OCI-LY1 (cell line): ENCODE measurements at regions not wholly inside any gene's neighbourhood (a gene's known extent, or its start where the extent isn't known, plus 50 kb on each side); places are given as distances from the start of the nearest gene placed in this dataset.
"Not testable (repeated sequence)": the region's sequence is repeated elsewhere in the genome, so short reads cannot be mapped to it uniquely, and the experiment has no call there.

Experiments used
- H2AFZ ChIP-seq: fragments of 200-600 bp; sonication (generic), shearing (Covaris generic); 2 replicates; pipeline ENCODE4 v1.6.0; 2014; ENCODE audit warnings: antibody characterized with exemption, mild to moderate bottlenecking, low read length
- H3F3A ChIP-seq: fragments of 200-600 bp; sonication (generic), shearing (Covaris generic); 2 replicates; pipeline ENCODE4 v1.6.0; 2014; ENCODE audit warnings: mild to moderate bottlenecking, antibody characterized with exemption, low read length, moderate library complexity; ENCODE audit not compliant: insufficient read depth
- H3K27ac ChIP-seq: fragments of 200-600 bp; sonication (generic); 2 replicates; pipeline ENCODE4 v1.5.1; 2014; ENCODE audit warnings: low read length, mixed run types, mild to moderate bottlenecking, low read depth; ENCODE audit not compliant: poor library complexity, severe bottlenecking
- H3K27me3 ChIP-seq: fragments of 200-600 bp; sonication (generic); 2 replicates; pipeline ENCODE4 v1.6.0; 2014; ENCODE audit warnings: antibody characterized with exemption, mild to moderate bottlenecking, low read length, moderate library complexity; ENCODE audit not compliant: insufficient read depth
- H3K36me3 ChIP-seq: fragments of 200-600 bp; sonication (generic); 2 replicates; pipeline ENCODE4 v1.6.1; 2014; ENCODE audit warnings: mild to moderate bottlenecking, antibody characterized with exemption, low read length, moderate library complexity, mixed read lengths; ENCODE audit not compliant: insufficient read depth
- H3K4me1 ChIP-seq: fragments of 200-600 bp; sonication (generic); 2 replicates; pipeline ENCODE4 v1.5.1; 2014; ENCODE audit warnings: mild to moderate bottlenecking, low read length, moderate library complexity; ENCODE audit not compliant: insufficient read depth, severe bottlenecking
- H3K4me2 ChIP-seq: fragments of 200-600 bp; sonication (generic), shearing (Covaris generic); 2 replicates; pipeline ENCODE4 v1.6.1; 2014; ENCODE audit warnings: low read length
- H3K4me3 ChIP-seq: fragments of 200-600 bp; sonication (generic); 2 replicates; pipeline ENCODE4 v1.5.1; 2014; ENCODE audit warnings: low read length, low read depth, mild to moderate bottlenecking, mixed read lengths; ENCODE audit not compliant: poor library complexity, severe bottlenecking
- H3K79me2 ChIP-seq: fragments of 200-600 bp; shearing (Covaris generic); 2 replicates; pipeline ENCODE4 v1.6.1; 2016; ENCODE audit warnings: mixed run types, low read length, mixed read lengths; ENCODE audit not compliant: insufficient read depth
- H3K9ac ChIP-seq: fragments of 200-600 bp; sonication (generic), shearing (Covaris generic); 2 replicates; pipeline ENCODE4 v1.6.1; 2014; ENCODE audit warnings: mild to moderate bottlenecking, low read length, mixed read lengths
- H3K9me2 ChIP-seq: fragments of 200-600 bp; sonication (generic), shearing (Covaris generic); 2 replicates; pipeline ENCODE4 v1.6.1; 2014; ENCODE audit warnings: low read depth, mild to moderate bottlenecking, low read length, mixed read lengths
- H3K9me3 ChIP-seq: fragments of 200-600 bp; shearing (Covaris generic); 2 replicates; pipeline ENCODE4 v1.6.1; 2014; ENCODE audit warnings: low read length, mixed read lengths
- H4K20me1 ChIP-seq: fragments of 200-600 bp; sonication (generic), shearing (Covaris generic); 2 replicates; pipeline ENCODE4 v1.6.0; 2016; ENCODE audit warnings: mild to moderate bottlenecking, low read length; ENCODE audit not compliant: insufficient read depth
- EZH2 ChIP-seq: fragments of 200-600 bp; sonication (generic), shearing (Covaris generic); IDR thresholded peaks from 2 replicates; pipeline ENCODE4 v1.8.0; 2017; ENCODE audit warnings: borderline replicate concordance, mixed run types, mild to moderate bottlenecking, antibody characterized with exemption, low read length, moderate library complexity, mixed read lengths
- TF ChIP-seq, protein P1 (sequence below): fragments of 200-600 bp; sonication (generic), shearing (Covaris generic); IDR thresholded peaks from 2 replicates; pipeline ENCODE4 v1.5.1; 2017; ENCODE audit warnings: mild to moderate bottlenecking, antibody characterized with exemption, low read length, moderate library complexity, mixed read lengths

- H2AFZ ChIP-seq = no peak overlapping the region
- H3K4me1 ChIP-seq = no peaks in the 10 kb centered on the region
- no peak overlapping the region for H3K4me3 ChIP-seq
- no peaks in the 10 kb centered on the region for H3K79me2 ChIP-seq
- H3K9me2 ChIP-seq = no peaks in the 10 kb centered on the region
- no peak overlapping the region for H3K27ac ChIP-seq
- no peaks in the 10 kb centered on the region for H3F3A ChIP-seq
- H3K9ac ChIP-seq = no peak overlapping the region
- TF ChIP-seq, protein P1, sequence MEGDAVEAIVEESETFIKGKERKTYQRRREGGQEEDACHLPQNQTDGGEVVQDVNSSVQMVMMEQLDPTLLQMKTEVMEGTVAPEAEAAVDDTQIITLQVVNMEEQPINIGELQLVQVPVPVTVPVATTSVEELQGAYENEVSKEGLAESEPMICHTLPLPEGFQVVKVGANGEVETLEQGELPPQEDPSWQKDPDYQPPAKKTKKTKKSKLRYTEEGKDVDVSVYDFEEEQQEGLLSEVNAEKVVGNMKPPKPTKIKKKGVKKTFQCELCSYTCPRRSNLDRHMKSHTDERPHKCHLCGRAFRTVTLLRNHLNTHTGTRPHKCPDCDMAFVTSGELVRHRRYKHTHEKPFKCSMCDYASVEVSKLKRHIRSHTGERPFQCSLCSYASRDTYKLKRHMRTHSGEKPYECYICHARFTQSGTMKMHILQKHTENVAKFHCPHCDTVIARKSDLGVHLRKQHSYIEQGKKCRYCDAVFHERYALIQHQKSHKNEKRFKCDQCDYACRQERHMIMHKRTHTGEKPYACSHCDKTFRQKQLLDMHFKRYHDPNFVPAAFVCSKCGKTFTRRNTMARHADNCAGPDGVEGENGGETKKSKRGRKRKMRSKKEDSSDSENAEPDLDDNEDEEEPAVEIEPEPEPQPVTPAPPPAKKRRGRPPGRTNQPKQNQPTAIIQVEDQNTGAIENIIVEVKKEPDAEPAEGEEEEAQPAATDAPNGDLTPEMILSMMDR = no peak
- no peak for TF ChIP-seq EZH2
- H3K27me3 ChIP-seq = no peaks in the 10 kb centered on the region
- H3K9me3 ChIP-seq = no peaks in the 10 kb centered on the region
- no peaks in the 10 kb centered on the region for H3K36me3 ChIP-seq
- no peak overlapping the region for H3K4me2 ChIP-seq
- H4K20me1 ChIP-seq = no peaks in the 10 kb centered on the region
Observed at GRCh38 chr10:123393170-123393569, 239.0 kb downstream of the BUB3 start.

GRCh38 chr10:123394382-123394781, 240.2 kb downstream of the BUB3 start:
- H3K27ac ChIP-seq = no peak overlapping the region
- no peaks in the 10 kb centered on the region for H3F3A ChIP-seq
- no peaks in the 10 kb centered on the region for H3K27me3 ChIP-seq
- H4K20me1 ChIP-seq = no peaks in the 10 kb centered on the region
- no peak overlapping the region for H3K9ac ChIP-seq
- TF ChIP-seq EZH2 = no peak
- TF ChIP-seq, protein P1 = no peak
- H3K9me3 ChIP-seq = no peaks in the 10 kb centered on the region
- H3K4me2 ChIP-seq = no peak overlapping the region
- H3K36me3 ChIP-seq = no peaks in the 10 kb centered on the region
- no peaks in the 10 kb centered on the region for H3K79me2 ChIP-seq
- H3K4me3 ChIP-seq = no peak overlapping the region
- no peaks in the 10 kb centered on the region for H3K9me2 ChIP-seq
- no peaks in the 10 kb centered on the region for H3K4me1 ChIP-seq
- H2AFZ ChIP-seq = no peak overlapping the region

GRCh38 chr10:123395234-123395633, 241.0 kb downstream of the BUB3 start:
- not testable (repeated sequence) for H3K27me3 ChIP-seq, H3K9me2 ChIP-seq, H2AFZ ChIP-seq, H3K79me2 ChIP-seq, H4K20me1 ChIP-seq, H3K36me3 ChIP-seq, H3K9ac ChIP-seq, H3K9me3 ChIP-seq, H3K4me2 ChIP-seq, H3F3A ChIP-seq, H3K4me1 ChIP-seq, H3K27ac ChIP-seq, H3K4me3 ChIP-seq

DNA sequence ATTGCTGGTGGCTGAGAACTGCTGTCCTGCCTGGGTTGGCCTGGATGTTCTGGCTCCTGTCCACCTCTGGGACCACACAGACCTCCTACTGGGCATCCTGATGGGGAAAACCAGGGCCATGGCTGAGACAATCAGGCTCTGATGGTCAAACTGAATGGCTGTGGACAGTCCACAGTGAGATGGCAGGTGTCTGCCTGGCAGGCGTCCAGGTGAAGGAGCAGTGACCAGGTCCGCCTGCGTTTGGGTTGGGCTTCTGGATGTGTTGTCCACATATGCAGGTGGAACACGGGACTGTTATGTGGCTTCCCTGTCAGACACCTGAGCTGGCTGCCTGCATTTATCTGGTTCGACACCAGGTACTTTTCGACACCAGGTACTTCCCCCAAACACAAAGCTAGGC, 241.7 kb downstream of the BUB3 start:
- no peaks in the 10 kb centered on the region for H3K36me3 ChIP-seq
- H3F3A ChIP-seq = no peaks in the 10 kb centered on the region
- H4K20me1 ChIP-seq = no peaks in the 10 kb centered on the region
- H3K79me2 ChIP-seq = no peaks in the 10 kb centered on the region
- no peak for TF ChIP-seq EZH2
- TF ChIP-seq, protein P1 = no peak
- H3K9me3 ChIP-seq = no peaks in the 10 kb centered on the region
- no peak overlapping the region for H2AFZ ChIP-seq
- H3K4me3 ChIP-seq = no peak overlapping the region
- no peaks in the 10 kb centered on the region for H3K4me1 ChIP-seq
- H3K4me2 ChIP-seq = no peak overlapping the region
- no peaks in the 10 kb centered on the region for H3K27me3 ChIP-seq
- H3K27ac ChIP-seq = no peak overlapping the region
- no peaks in the 10 kb centered on the region for H3K9me2 ChIP-seq
- no peak overlapping the region for H3K9ac ChIP-seq
